DMS114 treated with DMSO at 0.1 percent for 48 hours (cell line): ENCODE measurements at regions not wholly inside any gene's neighbourhood (a gene's known extent, or its start where the extent isn't known, plus 50 kb on each side); places are given as distances from the start of the nearest gene placed in this dataset.
"Not testable (repeated sequence)": the region's sequence is repeated elsewhere in the genome, so short reads cannot be mapped to it uniquely, and the experiment has no call there.

Experiments
- DNase-seq: peaks from one replicate; lab custom pipeline; 2025; ENCODE audit not compliant: unreplicated experiment; lab: John Stamatoyannopoulos, UW

DNA sequence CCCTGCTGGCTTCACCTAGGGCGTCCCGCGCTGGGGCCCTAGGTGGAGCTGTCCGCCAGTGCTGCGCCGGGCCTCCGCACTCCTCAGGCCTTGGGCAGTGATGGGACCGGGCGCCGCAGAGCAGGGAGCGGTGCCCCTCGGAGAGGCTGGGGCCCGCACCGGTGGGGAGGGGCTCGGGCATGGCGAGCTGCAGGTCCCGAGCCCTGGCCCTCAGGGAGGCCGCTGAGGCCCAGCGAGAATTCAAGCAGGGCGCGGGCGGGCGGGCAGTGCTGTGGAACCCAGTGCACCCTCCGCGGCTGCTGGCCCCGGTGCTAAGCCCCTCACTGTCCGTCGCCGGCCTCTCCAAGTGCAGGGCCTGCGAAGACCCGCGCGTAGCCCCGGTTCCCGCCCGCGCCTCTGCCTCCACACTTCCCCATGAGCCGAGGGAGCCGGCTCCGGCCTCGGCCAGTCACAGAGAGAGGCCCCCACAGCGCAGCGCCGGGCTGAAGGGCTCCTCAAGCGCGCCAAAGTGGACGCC, 565.1 kb upstream of the NDST4 start:
- DNase-seq: no peak

DNA sequence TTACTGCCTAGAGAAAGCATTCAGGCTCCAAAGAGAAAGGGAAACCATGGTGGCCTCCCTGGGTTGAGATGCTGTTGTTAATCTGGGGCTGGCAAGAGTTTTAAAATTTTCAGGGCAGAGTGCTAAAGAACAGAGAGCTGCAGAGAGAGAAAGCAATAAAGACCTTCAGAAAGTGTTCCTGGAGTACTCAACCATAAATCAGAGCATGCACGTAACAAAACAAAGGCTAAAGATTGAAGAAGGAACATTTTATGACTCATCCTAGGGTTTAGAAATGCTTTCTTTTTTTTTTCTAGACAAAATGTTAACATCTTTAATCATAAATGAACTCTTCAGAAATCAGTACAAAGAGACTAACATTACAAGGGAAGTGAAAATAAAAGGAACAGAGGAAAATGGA, 562.3 kb upstream of the NDST4 start:
- no peak for DNase-seq

DNA sequence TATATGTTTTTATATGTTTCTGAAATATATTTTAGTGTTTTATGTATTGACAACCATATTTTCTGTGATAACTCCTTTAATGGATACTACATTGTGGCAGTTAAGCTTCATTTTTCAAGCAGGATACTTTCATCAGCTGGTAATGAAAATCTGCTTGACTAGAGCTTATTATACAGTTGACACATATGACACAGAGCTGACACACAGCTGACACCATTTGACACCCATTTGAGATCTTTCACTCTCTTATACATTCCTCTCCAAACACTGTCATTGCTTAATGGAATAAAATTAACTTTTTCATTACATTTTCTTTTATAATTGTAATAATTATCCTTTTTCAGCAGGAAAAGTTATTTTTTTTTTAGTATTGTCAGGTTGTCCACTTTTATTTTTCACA, 561.1 kb upstream of the NDST4 start:
- no peak for DNase-seq

DNA sequence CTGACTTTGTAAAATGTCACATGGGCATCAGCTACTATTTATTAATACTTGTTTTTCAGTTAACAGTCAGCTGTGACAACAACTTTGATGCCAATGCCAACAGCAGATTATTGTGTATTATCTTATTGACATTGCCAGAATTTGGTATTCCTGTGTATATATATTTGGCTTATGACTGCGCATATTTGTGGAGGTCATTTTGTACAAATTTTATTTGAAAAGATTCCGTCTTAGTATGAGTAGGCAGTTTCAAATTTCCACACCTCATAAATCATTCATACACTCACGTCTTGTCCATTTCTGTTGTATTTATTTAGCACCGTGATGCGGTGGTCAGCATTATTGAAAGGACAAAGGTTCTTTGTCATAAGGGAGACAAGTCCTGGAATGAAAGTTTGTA, 558.2 kb upstream of the NDST4 start:
- DNase-seq: no peak

DNA sequence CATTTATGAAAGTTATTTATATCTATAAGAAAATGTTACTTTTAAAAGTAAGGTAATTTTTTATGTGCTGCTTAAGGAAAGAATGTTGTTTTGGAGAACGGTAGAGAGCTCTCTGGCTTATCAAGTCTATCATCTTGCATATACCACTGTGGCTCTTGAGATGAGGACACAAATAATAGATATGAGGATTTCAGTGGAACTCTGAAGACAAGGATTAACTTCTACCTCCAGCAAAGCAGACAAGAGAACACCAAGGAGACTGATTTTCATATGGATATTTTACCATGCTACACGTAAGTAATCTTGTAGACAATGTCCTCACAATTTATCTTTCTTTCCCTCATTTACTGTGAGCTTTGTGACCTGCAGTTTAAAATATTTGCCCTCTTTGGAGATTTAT, 557.5 kb upstream of the NDST4 start:
- DNase-seq: no peak

DNA sequence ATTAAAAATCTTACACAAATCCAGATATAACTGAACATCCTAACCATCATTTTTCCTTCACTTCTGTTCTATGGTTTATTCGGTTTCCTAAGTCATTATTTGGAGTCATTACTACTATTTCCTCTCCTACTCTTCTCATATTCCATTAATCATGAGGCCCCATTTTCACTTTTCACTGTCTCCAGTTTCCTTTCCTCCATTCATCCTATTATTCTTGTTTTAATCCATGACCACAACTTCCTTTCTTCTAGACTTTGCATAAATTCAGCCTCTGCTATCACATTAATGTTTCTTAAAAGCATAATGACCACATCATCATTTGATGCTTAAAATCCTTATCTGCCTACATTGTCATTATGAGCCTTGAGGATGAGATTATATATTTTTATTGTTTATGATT, 555.0 kb upstream of the NDST4 start:
- no peak for DNase-seq

DNA sequence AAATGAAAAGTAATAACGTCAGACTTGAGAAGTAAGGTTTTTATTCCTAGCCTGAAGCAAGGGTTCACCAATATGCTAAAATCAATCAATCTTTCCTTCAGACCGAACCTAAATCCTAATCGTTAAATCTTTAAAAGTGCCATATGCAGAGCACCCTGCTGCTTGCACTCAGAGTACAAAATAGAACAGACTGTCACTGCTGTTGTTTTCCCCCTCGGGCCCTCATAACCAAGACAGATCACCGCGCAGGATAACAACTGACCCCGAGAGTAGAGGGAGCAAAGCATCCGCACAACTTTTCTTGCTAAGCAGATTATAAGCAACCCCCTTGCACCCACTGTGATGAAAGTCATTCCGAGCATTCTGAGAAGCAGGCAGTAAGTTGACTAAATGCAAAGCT, 550.9 kb upstream of the NDST4 start:
- no peak for DNase-seq

DNA sequence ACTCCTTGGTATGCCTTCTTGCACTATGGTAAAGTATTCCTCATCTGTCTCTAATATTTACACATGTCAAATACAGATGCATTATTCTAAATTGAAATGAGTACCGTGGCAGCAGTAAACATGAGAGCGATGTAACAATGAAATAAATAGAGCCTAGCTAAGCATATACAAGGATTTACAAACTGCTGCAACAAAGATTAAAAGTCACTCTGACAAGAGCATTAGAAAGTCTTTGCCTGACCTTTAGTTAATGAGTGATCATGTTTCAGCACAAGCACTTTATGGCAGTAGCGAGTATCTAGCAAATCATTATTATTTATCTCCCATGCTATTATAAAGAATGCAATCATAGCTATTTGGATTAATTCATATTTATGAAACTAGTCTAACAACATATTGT, 547.0 kb upstream of the NDST4 start:
- DNase-seq: no peak

DNA sequence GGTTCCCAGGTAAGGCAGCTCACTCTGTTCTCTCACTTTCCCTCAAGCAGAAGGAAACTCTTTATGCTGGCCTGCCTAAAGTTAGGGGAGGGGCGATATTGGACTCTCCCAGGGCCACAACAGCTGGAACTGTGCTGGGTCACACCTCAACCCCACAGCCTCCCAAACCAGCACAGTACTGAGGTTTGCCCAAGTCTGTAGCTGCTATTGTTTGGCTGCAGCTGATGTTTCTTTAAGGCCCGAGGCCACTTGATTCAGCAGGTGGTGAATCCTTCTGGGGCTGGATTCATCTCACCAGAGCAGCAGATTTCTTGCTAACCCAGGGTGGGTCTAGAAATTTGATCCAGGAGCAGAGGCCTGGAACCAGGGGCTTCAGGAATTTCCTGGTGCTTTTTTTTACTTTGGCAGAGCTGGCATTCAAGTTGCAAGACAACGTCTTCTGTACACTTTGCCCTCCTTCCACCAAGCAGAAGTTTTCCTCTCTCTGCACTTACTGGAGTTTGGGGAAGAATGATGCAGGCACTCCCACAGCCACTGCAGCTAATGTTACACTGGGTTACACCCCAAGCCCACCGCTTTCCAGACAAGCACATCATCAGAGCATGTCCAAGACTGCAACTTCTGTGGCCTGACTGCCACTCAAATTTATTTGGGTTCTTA, 544.7 kb upstream of the NDST4 start:
- DNase-seq: no peak

DNA sequence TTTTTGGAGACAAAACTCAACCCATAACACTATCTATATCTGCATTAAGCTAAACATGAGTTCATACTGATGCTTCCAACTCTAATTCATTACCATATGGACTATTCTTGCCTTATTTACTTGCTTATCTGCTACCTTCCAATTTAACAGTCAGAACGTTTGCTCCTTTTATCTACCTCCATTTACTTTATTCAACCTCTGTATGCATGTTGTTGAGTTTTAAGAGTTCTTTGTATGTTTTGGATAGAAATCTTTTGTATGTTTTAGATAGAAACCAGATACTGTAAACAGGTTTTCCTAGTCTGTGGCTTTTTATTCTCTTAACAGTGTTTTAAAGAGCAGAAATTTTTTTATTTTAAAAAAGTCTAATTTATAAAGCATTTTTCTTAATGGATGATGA, 542.2 kb upstream of the NDST4 start:
- no peak for DNase-seq

DNA sequence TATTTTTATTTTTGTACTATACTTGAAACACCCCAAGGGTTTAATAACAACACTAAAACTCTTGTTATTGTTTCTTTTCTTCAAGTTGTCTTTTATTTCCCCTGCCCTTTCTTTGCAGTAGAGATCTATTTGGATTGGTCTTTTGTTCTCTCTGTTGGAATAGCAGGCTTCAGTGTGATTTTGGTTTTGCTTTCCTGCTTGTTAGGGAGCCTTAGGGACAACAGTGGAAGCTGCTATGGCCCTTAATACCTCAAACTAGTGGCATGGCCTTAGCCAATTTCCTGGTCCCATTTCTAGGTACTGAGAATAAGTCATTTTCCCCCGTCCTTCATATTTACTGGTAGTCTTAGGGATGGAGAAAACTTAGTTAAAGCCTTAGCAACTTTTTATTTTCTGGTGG, 535.4 kb upstream of the NDST4 start:
- DNase-seq: no peak

DNA sequence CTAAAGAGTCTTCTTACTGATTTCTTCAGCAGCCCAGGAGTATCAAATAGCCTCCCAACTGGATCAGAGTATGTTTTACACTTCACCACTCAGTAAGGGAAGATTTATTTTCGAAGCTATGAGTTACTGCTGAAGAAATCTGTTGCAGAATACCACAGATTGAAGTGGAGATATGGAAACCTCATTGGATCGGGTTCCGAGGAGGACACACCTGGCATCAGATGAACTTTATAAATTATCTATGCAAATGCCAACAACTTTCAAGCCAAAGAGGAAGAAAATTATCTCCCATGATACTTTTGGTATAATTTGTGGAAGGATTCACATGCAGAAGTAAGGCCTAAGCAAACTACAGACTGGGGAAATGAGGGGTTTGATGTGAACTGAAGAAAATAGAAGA, 515.9 kb upstream of the NDST4 start:
- no peak for DNase-seq

DNA sequence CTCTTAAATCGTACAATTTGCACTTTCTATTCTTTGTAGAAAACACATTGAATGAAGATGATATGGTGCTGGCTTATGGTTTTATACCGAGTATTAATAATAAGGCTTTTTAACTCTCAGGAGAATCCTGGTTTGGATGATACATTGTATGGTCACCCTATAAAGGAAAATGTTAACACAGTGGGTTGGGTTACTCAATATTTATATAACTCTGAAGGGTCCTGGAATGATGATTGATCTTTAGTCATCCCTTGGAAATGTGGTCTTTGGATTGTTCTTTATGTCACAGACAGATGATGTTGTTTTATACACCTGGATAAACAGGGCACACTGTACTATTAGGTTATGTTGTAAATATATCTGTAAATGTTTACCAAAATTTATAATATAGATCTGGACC, 496.2 kb upstream of the NDST4 start:
- DNase-seq: no peak

DNA sequence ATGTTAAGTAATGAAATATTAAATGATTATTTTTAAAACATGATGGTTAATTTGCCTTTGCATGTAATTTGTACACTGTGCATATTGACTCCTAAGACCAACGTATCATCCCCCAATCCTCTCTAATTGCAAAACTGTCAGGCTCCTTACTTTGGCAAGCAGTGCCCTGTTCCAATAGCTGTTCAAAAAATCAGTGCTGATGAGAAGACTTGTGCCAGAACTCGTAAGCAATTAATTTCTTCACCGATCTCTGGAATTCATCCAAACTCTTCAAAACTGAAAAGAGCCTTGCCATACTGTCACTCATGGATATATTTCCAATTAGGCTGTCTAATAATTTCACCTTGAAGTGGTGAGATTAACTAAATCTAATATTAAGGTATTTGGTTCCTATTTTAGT, 493.9 kb upstream of the NDST4 start:
- DNase-seq: no peak

DNA sequence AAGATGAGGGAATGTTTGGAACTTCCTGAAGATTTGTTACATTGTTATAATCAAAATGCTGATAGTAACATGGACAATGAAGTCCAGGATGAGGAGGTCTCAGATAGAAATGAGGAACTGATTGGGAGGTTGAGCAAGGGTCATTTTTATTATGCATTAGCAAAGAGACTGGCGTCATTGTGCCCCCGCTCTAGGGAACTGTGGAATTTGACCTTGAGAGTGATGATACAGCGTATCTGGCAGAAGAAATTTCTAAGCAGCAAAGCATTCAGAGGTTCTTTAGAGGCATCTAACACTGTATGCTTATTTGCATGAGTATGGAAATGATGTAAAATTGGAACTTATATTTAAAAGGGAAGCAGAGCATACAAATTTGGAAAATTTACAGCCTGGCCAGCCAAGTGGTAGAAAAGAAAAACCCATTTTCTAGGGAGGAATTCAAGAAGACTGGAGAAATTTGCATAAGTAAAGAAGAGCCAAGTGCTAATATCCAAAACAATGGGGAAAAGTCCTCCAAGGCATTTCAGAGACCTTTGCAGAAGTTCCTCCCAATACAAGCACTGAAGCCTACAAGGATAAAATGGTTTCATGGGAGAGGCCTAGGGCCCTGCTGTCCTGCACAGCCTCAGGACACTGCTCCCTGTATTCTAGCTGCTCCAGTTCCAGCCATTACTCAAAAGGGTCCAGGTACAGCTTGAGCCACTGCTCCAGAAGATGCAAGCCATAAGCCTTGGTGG, 483.0 kb upstream of the NDST4 start:
- no peak for DNase-seq

DNA sequence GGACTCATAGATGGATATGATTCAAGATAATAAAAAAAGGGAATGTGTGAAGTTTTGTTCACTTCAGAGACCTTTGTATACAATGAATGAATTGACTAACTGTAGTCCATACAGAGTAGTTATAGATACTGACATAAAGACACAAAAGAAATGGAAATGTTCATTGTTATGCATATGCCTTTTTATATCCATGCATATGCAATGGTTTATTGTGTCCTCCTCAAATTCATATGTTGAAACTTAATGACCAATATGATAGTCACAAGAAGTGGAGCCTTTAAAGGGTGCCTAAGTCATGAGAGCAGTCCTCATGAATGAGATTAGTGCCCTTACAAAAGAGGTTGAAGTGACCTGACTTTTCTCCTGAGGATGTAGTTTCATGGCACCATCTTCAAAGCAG, 467.5 kb upstream of the NDST4 start:
- DNase-seq: no peak

DNA sequence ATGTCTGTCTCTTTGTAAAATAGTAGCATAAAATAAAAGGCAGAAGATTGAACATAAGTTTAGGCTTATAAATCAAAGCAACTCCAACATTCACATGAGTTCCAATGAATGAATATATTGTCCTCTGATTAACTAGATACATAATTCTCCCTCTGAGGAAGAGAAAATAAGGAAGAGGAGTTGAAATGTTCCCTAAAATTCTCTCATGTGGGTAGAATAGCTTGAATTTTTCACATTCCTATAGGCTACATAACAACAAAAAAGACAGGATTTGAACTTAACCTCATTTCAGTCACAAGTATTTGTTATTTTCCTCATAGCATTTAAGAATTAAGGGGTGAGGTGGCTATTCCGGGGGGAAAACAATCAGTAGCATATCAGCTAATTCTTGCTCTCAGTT, 462.4 kb upstream of the NDST4 start:
- DNase-seq: no peak

DNA sequence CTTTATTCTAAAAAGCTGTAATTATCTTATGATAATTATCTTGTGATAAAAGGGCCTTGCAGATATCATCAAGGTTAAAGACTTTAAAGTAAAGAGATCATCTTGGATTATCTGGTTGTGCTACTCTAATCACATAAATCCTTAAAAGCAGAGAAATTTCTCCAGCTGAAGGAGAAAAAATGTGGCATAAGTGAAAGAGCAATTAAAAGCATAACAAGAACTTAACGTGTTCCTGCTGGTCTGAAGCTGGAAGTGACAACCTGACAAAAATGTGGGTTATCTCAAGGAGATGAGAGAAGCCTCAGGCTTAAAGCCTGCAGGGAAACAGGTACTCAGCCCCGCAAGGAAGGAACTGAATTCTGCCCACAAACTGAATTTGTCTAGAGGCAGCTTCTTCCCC, 449.1 kb upstream of the NDST4 start:
- no peak for DNase-seq

DNA sequence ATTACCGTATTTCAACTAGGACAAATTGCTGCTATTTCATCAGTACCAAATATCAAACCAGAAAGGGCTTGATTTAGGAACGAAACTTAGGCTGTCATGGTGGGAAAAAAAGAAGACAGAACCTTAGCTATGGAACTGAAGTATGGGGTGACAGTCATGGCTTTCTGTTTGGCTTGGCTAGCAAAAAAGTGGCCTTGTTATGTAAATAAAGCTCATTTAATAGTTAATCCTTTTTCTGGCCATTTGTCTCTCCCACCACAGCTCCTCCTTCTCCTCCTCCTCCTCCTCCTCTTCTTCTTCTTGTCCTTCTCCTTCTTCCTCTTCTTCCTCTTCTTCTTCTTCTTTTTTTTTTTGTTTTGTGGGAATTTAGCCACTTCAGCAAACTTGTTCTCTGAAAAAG, 434.7 kb upstream of the NDST4 start:
- no peak for DNase-seq

DNA sequence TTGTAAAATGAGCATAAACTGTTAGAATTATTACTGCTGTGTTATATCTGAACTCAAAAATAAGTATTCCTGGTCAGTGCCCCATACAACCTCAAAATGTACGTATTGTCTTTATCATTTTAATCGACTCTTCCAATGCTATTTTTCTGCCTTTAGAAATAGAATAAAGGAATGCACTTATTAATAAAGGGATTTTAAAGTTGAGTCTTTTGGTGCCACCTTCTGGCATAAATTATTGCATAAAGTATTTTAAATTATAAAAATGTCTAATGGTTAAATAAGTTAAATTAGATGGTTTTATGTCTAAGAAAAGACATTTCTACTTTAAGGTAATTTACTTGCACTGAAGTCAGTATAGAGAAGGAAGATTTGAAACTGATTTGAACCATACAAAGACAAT, 424.0 kb upstream of the NDST4 start:
- DNase-seq: no peak

DNA sequence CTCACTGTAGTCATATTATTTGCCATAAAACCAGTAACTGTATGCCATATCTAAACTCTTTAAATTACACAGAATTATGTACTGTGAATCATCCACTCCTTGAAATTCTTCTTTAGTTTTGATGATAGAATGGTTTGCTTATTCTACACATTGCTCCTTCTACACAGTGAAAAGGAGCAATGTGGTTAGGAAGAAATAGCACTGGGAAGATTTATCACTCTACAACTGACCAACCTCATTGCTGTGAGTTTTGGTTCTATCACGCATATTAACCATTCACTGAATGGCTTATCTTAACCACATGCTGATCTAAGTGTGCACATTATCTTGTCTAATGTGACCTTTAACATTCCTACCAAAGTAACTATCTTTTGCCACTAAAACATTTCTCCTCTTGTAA, 415.7 kb upstream of the NDST4 start:
- no peak for DNase-seq

DNA sequence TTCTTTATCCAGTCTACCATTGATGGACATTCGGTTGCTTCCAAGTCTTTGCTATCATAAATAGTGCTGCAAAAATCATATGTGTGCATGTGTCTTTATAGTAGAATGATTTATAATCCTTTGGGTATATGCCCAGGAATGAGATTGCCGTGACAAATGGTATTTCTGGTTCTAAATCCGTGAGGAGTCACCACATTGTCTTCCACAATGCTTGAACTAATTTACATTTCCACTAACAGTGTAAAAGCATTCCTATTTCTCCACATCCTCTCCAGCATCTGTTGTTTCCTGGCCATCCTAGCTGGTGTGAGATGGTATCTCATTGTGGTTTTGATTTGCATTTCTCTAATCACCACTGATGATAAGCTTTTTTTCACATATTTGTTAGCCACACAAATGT, 406.1 kb upstream of the NDST4 start:
- DNase-seq: not testable (repeated sequence)

DNA sequence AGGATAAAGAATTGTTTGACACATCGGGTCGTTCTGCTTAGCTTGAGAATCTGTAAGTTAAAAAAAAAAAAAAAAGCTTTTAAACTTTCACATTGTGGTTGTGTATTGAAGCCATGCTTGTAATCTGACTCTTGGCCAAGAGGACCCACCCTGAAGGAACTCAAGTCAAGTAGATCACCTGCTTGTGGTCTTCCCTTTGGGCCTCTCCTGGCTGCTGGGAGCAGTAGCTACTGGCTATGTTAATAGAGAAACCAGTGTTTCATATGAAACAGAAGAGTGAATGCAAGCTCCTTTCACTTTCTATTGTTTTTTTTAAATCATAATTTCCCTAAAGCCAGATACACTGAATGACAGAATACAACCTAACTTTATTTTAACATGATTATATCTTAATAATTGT, 402.4 kb upstream of the NDST4 start:
- DNase-seq: no peak
